ENCODE measurements at regions not wholly inside any gene's neighbourhood (a gene's known extent, or its start where the extent isn't known, plus 50 kb on each side); places are given as distances from the start of the nearest gene placed in this dataset.

GRCh38 chr12:30415777-30416176, 279.9 kb downstream of the IPO8 start:
- no peak for TF ChIP-seq CTCF (IDR thresholded peaks at IDR 0.05)
- 80% methylated on average over 4 of the region's 4 CpGs for WGBS (ENCODE audit: insufficient coverage)
- no peak for DNase-seq
- no peak overlapping the region for H3K4me3 Mint-ChIP-seq
- intact Hi-C loops (cut with micrococcal nuclease) = no loop called here
- Histone ChIP-seq H3K27me3 (ENCODE audit: control insufficient read depth, insufficient read depth, low read length) (no peaks in the 10 kb centered on the region), H3K36me3 (ENCODE audit: control insufficient read depth, insufficient read depth, low read length) (no peaks in the 10 kb centered on the region), H3K27ac (ENCODE audit: low read length) (no peak overlapping the region), H3K4me3 (ENCODE audit: low read length) (no peak overlapping the region), H3K4me1 (ENCODE audit: control insufficient read depth, insufficient read depth, low read length) (no peaks in the 10 kb centered on the region), H3K9me3 (ENCODE audit: control insufficient read depth, insufficient read depth, low read length) (peaks cover 4% of the 10 kb centered on the region)
- no peaks in the 10 kb centered on the region for H3K27me3 Mint-ChIP-seq (ENCODE audit: low read depth in 2 of 2)
- H3K36me3 Mint-ChIP-seq = no peaks in the 10 kb centered on the region
- no peaks in the 10 kb centered on the region for H3K4me1 Mint-ChIP-seq
- ATAC-seq = no peak
- no peak overlapping the region for H3K27ac Mint-ChIP-seq
- peaks cover 2 to 3% of the 10 kb centered on the region in 2 donors for H3K9me3 Mint-ChIP-seq

DNA sequence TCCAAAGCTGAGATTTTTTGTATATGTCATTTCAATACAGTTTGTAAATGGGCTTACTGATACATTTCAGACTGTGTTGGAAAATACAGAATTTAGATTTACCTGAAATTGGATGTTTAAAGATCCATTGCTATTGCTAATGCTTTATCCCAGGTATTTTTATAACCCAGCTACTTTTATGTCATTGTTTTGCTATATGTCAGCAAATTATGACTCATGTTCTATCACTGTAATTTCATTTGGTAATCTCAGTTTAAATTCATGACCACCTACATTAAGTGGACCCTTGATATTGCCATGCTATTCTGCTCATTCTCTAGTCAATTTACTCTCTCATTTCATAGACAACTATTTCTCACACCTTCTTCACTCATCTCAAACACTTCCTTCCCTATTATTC, 281.2 kb downstream of the IPO8 start:
- Histone ChIP-seq H3K36me3 (ENCODE audit: control insufficient read depth, insufficient read depth, low read length) (no peaks in the 10 kb centered on the region), H3K4me3 (ENCODE audit: low read length) (no peak overlapping the region), H3K9me3 (ENCODE audit: control insufficient read depth, insufficient read depth, low read length) (peaks cover 4% of the 10 kb centered on the region), H3K27me3 (ENCODE audit: control insufficient read depth, insufficient read depth, low read length) (no peaks in the 10 kb centered on the region), H3K4me1 (ENCODE audit: control insufficient read depth, insufficient read depth, low read length) (no peaks in the 10 kb centered on the region), H3K27ac (ENCODE audit: low read length) (no peak overlapping the region)
- Mint-ChIP-seq H3K4me3 (no peak overlapping the region), H3K9me3 (peaks cover 3 to 5% of the 10 kb centered on the region in 2 donors), H3K4me1 (no peaks in the 10 kb centered on the region), H3K27me3 (ENCODE audit: low read depth in 2 of 2) (no peaks in the 10 kb centered on the region), H3K36me3 (no peaks in the 10 kb centered on the region), H3K27ac (no peak overlapping the region)
- TF ChIP-seq CTCF (IDR thresholded peaks at IDR 0.05) = no peak
- intact Hi-C loops (cut with micrococcal nuclease) = no loop called here
- DNase-seq = no peak
- ATAC-seq = no peak

GRCh38 chr12:30400349-30400748, 295.3 kb downstream of the IPO8 start:
- Mint-ChIP-seq H3K27me3 (ENCODE audit: low read depth in 2 of 2) (no peaks in the 10 kb centered on the region), H3K4me3 (no peak overlapping the region), H3K4me1 (no peaks in the 10 kb centered on the region), H3K36me3 (no peaks in the 10 kb centered on the region), H3K27ac (no peak overlapping the region), H3K9me3 (peaks cover 5 to 17% of the 10 kb centered on the region in 2 donors)
- no peak overlapping the region for H3K27ac ChIP-seq (ENCODE audit: low read length)
- no peaks in the 10 kb centered on the region for H3K27me3 ChIP-seq (ENCODE audit: control insufficient read depth, insufficient read depth, low read length)
- no peak overlapping the region for H3K4me3 ChIP-seq (ENCODE audit: low read length)
- TF ChIP-seq CTCF (IDR thresholded peaks at IDR 0.05) = no peak
- H3K4me1 ChIP-seq (ENCODE audit: control insufficient read depth, insufficient read depth, low read length) = no peaks in the 10 kb centered on the region
- no peaks in the 10 kb centered on the region for H3K9me3 ChIP-seq (ENCODE audit: control insufficient read depth, insufficient read depth, low read length)
- DNase-seq (no peak), ATAC-seq (no peak)
- intact Hi-C loops (cut with micrococcal nuclease) = no loop called here
- H3K36me3 ChIP-seq (ENCODE audit: control insufficient read depth, insufficient read depth, low read length) = no peaks in the 10 kb centered on the region

DNA sequence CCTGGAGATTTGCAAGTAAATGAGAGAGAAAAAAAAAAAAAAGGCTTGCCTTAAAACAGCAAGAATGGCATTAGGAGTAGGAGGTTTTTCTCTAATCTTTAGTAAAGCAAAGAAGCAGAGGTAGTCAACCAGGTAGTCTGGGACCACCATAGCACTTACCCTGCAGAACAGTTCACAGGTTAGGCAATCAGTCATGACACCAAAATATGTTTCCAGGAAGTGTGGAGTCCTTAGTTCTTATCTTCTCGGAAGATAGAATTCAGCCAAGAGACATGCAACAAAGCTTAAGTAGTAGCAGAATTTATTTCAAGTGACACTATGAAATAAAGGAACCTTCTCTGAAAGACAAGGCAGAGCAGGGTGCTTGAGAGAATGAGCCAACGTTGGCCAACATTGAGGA, 295.8 kb downstream of the IPO8 start:
- Mint-ChIP-seq H3K4me1 (no peaks in the 10 kb centered on the region), H3K36me3 (no peaks in the 10 kb centered on the region), H3K27me3 (ENCODE audit: low read depth in 2 of 2) (no peaks in the 10 kb centered on the region), H3K4me3 (no peak overlapping the region), H3K27ac (no peak overlapping the region), H3K9me3 (peaks cover 5 to 17% of the 10 kb centered on the region in 2 donors)
- ATAC-seq = no peak
- TF ChIP-seq CTCF (IDR thresholded peaks at IDR 0.05) = no peak
- no peak overlapping the region for H3K27ac ChIP-seq (ENCODE audit: low read length)
- H3K9me3 ChIP-seq (ENCODE audit: control insufficient read depth, insufficient read depth, low read length) = no peaks in the 10 kb centered on the region
- H3K27me3 ChIP-seq (ENCODE audit: control insufficient read depth, insufficient read depth, low read length) = no peaks in the 10 kb centered on the region
- no peak overlapping the region for H3K4me3 ChIP-seq (ENCODE audit: low read length)
- WGBS (ENCODE audit: insufficient coverage) = 68% methylated on average over 2 of the region's 2 CpGs
- no peaks in the 10 kb centered on the region for H3K36me3 ChIP-seq (ENCODE audit: control insufficient read depth, insufficient read depth, low read length)
- intact Hi-C loops (cut with micrococcal nuclease) = no loop called here
- H3K4me1 ChIP-seq (ENCODE audit: control insufficient read depth, insufficient read depth, low read length) = no peaks in the 10 kb centered on the region
- no peak for DNase-seq

Data from natural killer cell (primary cell).